NCI-H1694 (cell line): ENCODE measurements at regions not wholly inside any gene's neighbourhood (a gene's known extent, or its start where the extent isn't known, plus 50 kb on each side); places are given as distances from the start of the nearest gene placed in this dataset.

ENCODE experiments used
- DNase-seq: peaks from one replicate; lab custom pipeline; 2025; lab: John Stamatoyannopoulos, UW

DNA sequence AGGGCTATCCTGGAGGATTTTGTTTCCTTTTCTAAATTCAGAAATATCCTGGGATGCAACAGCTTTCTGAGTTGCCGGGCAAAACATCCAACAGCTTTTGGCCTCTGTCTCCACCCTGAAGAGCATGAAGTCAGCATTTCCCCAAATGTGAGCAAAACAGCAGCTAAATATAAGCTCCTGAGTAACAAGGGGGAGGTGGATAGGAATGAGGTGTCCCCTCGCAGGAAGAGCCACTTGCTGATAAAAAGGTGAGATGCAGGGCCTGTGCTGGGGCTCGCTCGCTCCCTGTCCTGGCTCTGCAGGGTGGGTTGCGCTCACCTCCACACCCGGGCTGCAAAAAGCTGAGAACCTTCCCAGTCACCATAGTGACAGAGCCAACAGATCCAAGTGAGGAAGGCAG is 264.3 kb downstream of the ZEB1 start:
- no peak for DNase-seq

DNA sequence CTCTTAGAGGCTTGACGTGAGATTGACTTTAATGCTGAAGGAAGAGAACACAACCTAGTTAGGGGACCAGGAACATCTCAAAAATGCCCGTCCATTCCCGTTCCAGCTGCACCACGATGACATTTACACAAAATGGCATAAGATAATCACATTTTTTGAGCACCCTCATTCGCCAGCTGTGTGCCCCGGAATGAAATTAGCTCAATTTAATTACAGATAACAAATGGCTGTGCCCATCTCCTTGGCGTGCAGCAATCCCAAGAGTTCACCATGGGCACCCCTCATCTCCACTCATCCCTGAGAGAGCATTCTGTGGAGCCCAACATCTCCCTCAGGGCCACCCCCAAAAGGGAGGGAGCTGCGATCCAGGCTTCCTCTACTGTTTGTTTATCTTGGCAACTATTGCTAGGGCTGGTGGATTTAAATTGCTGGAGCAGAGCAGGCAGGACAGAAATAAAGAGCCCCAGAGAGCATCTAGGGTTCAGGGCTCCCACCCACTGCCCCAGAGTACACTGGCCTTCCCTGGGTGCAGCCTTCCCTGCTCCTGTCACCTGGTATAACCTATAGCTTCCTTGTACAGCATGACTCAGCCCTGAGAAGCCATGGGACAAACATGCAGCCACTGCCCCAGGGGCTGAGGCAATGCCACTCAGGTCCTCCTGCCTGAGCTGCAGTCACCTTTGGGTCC is 263.5 kb downstream of the ZEB1 start:
- no peak for DNase-seq

DNA sequence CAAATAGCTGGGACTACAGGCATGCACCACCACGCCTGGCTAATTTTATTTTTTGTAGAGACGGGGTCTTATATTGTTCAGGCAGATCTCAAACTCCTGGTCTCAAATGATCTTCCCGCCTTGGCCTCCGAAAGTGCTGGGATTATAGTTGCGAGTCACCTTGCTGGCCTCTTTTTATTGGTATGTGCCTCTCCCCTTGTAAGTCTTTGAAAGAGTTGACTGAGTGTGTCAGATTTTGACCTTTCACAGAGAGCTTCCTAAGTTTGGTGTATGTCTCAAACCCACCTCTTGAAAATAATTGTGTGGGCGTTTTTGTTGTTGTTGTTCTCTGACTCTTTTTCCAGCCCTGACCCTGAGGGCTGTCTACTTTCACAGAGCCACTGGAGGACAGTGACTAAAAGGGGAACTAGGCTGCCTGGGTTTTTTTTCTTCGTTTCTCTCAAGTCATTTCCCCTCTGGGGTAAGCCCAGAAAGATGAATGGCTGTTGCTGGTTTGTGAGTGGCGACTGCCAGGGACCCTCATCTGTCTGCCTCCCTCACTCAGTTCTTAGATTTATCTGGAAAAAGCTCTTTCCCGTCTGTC is 262.8 kb downstream of the ZEB1 start:
- DNase-seq = no peak

DNA sequence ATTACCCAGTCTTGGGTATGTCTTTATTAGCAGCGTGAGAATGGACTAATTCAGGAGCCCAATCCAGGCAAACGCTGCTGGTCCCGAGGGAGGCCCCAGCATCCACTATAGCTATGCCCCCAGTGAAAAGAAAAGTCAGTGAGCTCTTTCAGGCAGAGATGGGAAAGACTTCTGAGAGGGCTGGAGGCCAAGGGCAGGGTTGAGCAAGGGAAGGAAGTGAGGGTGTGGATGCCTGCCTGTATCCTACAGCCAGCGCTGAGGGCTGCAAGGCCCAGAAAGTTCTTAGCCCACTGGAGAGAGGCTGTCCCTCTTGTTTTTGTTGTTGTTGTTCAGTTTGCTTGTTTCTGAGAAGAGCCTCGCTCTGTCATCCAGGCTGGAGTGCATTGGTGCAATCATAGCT is 261.6 kb downstream of the ZEB1 start:
- DNase-seq = no peak
